ENCODE measurements at regions not wholly inside any gene's neighbourhood (a gene's known extent, or its start where the extent isn't known, plus 50 kb on each side); places are given as distances from the start of the nearest gene placed in this dataset.
"Not testable (repeated sequence)": the region's sequence is repeated elsewhere in the genome, so short reads cannot be mapped to it uniquely, and the experiment has no call there.

GRCh38 chr16:29212084-29213027 lies 194.2 kb downstream of the NPIPB11 start:
- DNase-seq = not testable (repeated sequence)

DNA sequence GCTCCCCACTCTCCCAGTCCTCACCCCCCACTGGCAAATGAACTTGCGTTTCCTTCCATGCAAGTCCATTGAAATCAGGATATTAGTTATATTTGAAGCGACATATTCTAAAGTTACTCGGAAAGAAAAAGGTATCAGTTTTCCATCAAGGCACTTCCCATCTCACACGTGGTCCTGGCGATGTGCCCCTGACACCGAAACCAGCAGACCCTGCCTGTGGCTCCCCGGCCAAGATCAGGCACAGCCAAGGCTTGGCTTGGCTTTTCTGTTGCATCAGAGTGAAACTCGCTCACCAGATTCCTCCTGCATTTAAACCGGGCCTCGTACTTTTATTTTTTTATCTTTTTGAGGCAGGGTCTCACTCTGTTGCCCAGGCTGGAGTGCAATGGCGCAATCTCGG lies 195.1 kb downstream of the NPIPB11 start:
- not testable (repeated sequence) for DNase-seq

- not testable (repeated sequence) for DNase-seq
These were observed 196.0 kb downstream of the NPIPB11 start for GRCh38 chr16:29210299-29211150.

GRCh38 chr16:29206120-29206519 lies 200.4 kb downstream of the NPIPB11 start:
- not testable (repeated sequence) for DNase-seq

- DNase-seq = not testable (repeated sequence)
These were observed 201.4 kb downstream of the NPIPB11 start for GRCh38 chr16:29205151-29205550.

DNA sequence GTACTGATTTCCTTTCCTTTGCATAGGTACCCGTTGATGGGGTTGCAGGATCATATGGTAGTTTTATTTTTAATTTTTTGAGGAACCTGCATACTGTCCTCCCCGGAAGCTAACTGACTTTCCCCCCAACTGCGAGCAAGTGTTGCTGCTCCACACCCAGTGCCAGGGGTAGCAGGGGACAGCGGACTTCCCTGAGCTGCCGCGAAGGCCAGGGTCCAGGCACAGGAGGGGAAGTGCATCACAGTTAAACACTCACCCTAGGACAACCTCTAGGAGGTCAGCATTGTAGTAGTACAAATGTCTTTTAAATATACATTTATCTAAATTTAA lies 201.7 kb downstream of the NPIPB11 start:
- DNase-seq = no peak

GRCh38 chr16:29203933-29204805 lies 202.3 kb downstream of the NPIPB11 start:
- DNase-seq = not testable (repeated sequence)

DNA sequence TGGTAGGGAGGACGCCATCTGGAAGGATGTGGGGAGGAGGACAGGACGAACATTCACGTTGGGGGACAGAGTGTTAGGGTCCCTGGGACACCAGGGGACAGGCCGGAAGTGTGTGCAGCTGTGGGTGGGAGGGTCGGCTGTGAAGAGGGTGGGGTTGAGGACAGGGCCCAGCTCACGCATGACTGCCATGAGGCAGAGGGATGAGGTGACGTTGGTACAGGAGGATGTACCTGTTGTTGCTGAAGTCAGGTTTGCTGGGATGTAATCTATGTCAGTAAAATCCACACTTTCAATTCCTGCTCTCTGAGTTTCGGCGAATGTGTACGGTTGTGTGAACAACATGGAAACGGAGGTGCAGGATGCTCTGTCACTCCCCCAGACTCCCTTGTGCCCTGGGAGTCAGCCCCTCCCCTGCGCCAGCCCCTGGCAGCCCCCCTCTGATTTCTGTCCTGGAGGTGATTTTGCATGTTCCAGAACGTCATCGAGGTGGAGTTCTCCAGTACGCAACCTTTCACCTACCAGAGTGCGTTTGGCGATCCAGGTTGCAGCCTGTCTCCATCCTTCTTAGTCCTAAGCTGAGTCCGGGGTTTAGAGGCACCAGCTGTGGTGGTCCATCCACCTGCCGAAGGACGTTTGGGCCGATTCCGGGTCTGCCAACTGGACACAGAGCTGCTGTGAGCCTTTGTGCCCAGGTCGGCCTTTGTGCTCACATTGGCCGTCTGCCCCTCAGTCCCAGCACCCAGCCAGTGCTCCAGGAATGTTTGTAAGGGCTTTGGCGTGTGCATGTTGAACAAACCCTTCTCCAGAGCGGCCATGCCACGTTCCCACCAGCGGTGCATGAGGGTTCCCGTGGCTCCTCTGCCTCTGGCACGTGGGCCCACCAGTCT lies 203.2 kb downstream of the NPIPB11 start:
- not testable (repeated sequence) for DNase-seq

DNA sequence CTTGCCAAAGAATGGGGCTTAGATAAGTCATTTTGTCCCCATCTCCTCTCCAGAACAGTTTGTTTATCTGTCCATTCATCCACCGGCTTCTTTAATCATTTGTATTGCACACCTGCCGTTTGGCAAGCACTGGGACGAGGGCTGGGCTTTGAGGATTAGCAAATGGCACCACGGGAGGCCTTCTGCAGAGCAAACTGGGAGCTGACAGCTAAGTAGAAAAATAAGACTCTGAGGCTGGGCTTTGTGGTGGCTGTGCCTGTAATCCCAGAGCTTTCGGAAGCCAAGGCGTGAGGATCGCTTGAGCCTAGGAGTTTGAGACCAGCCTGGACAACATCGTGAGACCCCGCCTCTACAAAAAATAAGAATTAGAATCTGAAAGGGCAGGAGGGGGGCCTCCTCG lies 203.9 kb downstream of the NPIPB11 start:
- not testable (repeated sequence) for DNase-seq

DNA sequence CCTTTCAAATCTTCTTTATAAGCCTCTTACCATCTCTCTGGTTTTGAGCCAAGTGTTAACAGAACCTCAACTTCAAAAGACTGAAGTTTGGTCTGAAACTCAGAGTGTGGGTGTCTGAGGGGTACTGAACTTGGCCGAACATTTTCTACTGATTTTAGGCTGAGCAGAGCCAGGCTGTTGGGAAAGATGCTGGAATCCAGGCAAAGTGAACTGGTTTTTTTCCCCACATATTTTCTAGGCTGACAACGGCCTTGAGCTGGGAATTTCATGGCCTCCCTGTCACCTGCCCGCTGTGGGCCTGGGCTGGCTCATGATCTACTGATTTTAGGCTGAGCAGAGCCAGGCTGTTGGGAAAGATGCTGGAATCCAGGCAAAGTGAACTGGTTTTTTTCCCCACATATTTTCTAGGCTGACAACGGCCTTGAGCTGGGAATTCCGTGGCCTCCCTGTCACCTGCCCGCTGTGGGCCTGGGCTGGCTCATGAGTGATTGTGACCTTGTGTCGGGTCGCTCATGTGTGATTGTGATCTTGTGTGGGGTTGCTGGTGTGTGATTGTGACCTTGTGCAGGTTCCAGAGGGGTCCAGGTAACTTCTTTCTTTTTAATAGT lies 204.4 kb downstream of the NPIPB11 start:
- not testable (repeated sequence) for DNase-seq

DNA sequence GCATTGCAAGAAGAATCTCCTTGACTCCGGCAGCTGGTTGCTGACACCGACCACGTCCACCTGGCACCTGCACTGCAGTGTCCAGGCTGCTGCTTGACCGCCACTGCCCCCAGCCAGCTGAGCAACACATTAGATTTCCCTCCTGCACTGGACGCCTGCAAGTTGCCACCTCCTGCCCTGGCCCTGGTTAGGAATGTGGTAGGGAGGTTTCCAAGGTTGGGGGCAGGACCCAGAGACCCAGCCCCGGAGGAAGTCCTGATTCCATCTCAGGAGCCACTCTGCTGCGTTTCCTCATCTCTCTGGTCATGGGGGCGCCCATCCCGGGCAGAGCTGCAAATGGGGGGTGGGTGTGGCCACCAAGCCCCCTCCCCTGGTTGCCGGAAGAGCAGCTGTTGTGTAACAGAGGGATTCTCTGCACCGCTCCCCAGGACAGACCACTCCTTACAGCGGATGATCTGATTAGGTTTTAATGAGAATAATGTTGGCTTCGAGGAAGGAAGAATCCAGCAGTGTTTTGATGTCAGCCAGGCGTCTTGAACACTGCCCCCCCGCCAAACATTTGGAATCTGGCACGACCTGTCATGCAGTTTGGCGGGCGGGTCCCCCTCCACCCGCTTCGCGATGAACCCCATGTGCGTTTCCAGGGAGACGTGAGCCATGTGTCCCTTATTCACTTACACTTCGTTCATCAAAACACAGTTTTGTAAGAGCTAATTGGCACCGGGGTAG lies 205.1 kb downstream of the NPIPB11 start:
- DNase-seq = not testable (repeated sequence)

DNA sequence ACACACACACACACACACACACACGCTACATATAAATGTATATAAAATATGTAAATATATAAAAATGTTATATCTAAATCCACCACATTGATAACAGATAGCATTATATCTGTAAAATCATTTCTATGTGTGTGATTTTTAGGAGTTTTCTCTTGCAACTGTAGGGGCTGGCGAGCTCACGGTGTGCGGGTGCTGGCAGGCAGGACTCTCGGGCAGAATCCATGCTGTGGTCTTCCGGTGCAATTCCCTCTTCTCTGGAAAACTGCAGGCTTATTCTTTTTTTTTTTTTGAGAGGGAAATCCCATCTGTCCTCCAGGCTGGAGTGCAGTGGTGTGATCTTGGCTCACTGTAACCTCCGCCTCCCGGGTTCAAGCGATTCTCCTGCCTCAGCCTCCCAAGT lies 205.8 kb downstream of the NPIPB11 start:
- not testable (repeated sequence) for DNase-seq

DNA sequence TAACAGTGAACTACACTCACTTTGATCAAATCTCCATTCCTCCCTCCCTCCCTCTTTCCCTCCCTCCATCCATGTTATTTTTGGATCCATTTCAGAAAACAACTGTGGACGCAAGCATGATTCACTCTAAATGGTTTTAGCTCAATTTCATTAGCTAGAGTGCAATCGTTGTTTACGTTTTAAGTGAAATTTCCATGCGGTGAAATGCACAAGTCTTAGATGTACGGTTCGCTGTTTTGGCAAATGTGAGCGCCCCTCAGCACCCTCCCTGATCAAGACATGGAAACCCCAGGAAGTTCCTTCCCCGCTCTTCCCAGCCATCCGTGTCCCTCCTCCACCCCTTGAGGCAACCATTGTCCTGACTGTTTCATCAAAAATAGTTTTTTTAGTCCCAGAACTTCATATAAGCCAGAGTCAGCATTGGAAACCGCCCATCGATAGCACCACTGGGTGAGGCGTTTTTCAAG lies 206.3 kb downstream of the NPIPB11 start:
- DNase-seq = not testable (repeated sequence)

DNA sequence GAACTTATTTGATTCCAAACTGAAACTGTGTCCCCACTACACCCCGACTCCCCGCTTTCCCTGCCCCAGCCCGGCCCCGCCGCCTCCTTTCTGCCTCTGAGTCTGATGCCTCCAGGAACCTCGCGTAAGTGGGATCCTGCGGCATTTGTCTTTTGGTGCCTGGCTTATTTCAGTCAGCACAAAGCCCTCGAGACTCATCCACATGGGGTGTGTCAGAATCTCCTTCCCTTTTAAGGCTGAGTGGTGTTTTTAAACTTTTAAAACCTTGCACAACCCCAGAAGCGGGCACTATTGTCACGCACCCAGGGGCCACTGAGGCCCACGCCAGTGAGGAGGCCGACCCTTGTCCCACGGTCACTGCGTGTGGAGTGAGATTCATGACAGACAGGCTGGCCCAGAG lies 206.9 kb downstream of the NPIPB11 start:
- DNase-seq = not testable (repeated sequence)

GRCh38 chr16:29198731-29199521 lies 207.6 kb downstream of the NPIPB11 start:
- DNase-seq = no peak

DNA sequence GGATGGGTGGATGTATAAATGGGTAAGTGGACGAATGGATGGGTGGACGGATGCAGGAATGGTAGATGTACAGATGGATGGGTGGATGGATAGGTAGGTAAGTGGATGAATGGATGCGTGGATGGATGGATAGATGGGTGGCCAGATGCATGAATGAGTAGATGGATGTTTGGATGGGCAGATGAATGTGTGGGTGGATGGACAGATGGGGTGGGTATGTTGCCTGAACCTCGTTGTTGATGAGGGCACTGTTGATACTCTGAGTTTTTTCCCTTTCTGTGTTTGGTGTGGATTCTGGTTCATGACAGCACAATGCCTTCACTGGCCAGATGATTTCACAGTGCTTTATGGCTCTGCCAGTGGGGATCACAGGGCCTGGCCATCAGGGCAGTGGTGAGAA lies 208.3 kb downstream of the NPIPB11 start:
- DNase-seq = no peak

DNA sequence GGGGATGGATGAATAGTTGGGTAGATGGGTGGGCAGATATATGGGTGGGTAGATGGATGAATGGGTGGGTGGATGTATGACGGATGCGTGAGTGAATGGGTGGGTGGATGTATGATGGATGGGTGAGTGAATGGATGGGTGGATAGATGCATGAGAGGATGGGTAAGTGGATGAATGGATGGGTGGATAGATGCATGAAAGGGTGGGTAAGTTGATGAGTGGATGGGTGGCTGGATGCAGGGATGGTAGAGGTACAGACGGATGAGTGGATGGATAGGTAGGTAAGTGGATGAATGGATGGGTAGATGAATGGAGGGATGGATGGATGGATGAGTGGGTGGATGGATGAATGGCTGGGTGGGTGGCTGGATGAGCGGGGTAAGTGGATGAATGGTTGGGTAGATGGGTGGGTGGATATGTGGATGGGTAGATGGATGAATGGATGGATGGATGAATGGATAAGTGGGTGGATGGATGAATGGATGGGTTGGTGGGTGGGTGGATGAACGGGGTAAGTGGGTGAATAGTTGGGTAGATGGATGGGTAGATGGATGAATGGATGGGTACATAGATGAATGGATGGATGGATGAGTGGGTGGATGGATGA lies 208.9 kb downstream of the NPIPB11 start:
- DNase-seq = not testable (repeated sequence)

GRCh38 chr16:29196746-29197145 lies 209.8 kb downstream of the NPIPB11 start:
- DNase-seq = not testable (repeated sequence)
